Mesenchymal stem cell (in vitro differentiated cells and primary cell): ENCODE measurements at regions not wholly inside any gene's neighbourhood (a gene's known extent, or its start where the extent isn't known, plus 50 kb on each side); places are given as distances from the start of the nearest gene placed in this dataset.

Experiments
- DNase-seq: peaks from one replicate; pipeline ENCODE4 v3.0.0-alpha.2; 2013
- H2AFZ ChIP-seq: one replicate; pipeline ENCODE4 v1.6.1; 2013; ENCODE audit warnings: low read depth, mild to moderate bottlenecking, control low read depth, inconsistent platforms, low read length, moderate library complexity
- H2AK5ac ChIP-seq: 2 replicates; pipeline ENCODE4 v1.6.1; 2013; ENCODE audit warnings: low read length, moderate library complexity, mild to moderate bottlenecking, inconsistent platforms; ENCODE audit not compliant: severe bottlenecking
- H2BK120ac ChIP-seq: one replicate; pipeline ENCODE4 v1.6.1; 2013; ENCODE audit warnings: low read depth, mild to moderate bottlenecking, inconsistent platforms, low read length, moderate library complexity
- H2BK12ac ChIP-seq, 2 experiments: one replicate each; pipeline ENCODE4 v1.6.1; 2013; ENCODE audit warnings: inconsistent platforms in 2 of 2, low read length in 2 of 2, mild to moderate bottlenecking in 2 of 2, moderate library complexity in 2 of 2, control low read depth in 1 of 2
- H2BK15ac ChIP-seq: one replicate; pipeline ENCODE4 v1.6.1; 2013; ENCODE audit warnings: mild to moderate bottlenecking, low read depth, inconsistent platforms; ENCODE audit not compliant: poor library complexity, severe bottlenecking
- H2BK5ac ChIP-seq: 2 replicates; pipeline ENCODE4 v1.6.1; 2013; ENCODE audit warnings: low read depth, mild to moderate bottlenecking, low read length, control low read depth, inconsistent platforms; ENCODE audit not compliant: poor library complexity, severe bottlenecking
- H3K14ac ChIP-seq, 2 experiments: one replicate each; pipeline ENCODE4 v1.6.1; 2013; ENCODE audit warnings: inconsistent platforms in 2 of 2, low read length in 2 of 2, control low read depth in 1 of 2, mild to moderate bottlenecking in 1 of 2, moderate library complexity in 1 of 2
- H3K18ac ChIP-seq, 2 experiments: one replicate each; pipeline ENCODE4 v1.6.1; 2013; ENCODE audit warnings: inconsistent platforms in 2 of 2, low read length in 2 of 2, control low read depth in 1 of 2, low read depth in 1 of 2, mild to moderate bottlenecking in 1 of 2
- H3K23ac ChIP-seq, 2 experiments: one replicate each; pipeline ENCODE4 v1.6.1; 2013; ENCODE audit warnings: inconsistent platforms in 2 of 2, low read length in 2 of 2, mild to moderate bottlenecking in 2 of 2, moderate library complexity in 2 of 2, control low read depth in 1 of 2
- H3K27ac ChIP-seq: 2 replicates; pipeline ENCODE4 v1.5.1; 2013; ENCODE audit warnings: mild to moderate bottlenecking, moderate library complexity, low read length, control low read depth, inconsistent platforms; ENCODE audit not compliant: poor library complexity, severe bottlenecking
- H3K27me3 ChIP-seq, 2 experiments: 2 replicates each; pipeline versions ENCODE4 v1.6.1 to v1.7.0; 2013; ENCODE audit warnings: low read length in 2 of 2, mild to moderate bottlenecking in 2 of 2, moderate library complexity in 2 of 2, control low read depth in 1 of 2, inconsistent platforms in 1 of 2; ENCODE audit not compliant: control insufficient read depth in 1 of 2, insufficient read depth in 1 of 2
- H3K36me3 ChIP-seq, 2 experiments: 2 replicates each; pipeline versions ENCODE4 v1.6.1 to v1.7.0; 2013; ENCODE audit warnings: low read length in 2 of 2, control low read depth in 1 of 2, inconsistent platforms in 1 of 2, low read depth in 1 of 2, mild to moderate bottlenecking in 1 of 2; ENCODE audit not compliant: insufficient read depth in 2 of 2, control insufficient read depth in 1 of 2
- H3K4ac ChIP-seq, 2 experiments: one replicate each; pipeline ENCODE4 v1.6.1; 2013; ENCODE audit warnings: inconsistent platforms in 2 of 2, low read length in 2 of 2, mild to moderate bottlenecking in 2 of 2, moderate library complexity in 2 of 2, control low read depth in 1 of 2, low read depth in 1 of 2
- H3K4me1 ChIP-seq: 2 replicates; pipeline ENCODE4 v1.6.1; 2013; ENCODE audit warnings: low read depth, low read length, control low read depth; ENCODE audit not compliant: control insufficient read depth, insufficient read depth
- H3K4me2 ChIP-seq: 2 replicates; pipeline ENCODE4 v1.6.1; 2013; ENCODE audit warnings: low read length, mild to moderate bottlenecking, inconsistent platforms; ENCODE audit not compliant: poor library complexity, severe bottlenecking
- H3K4me3 ChIP-seq, 2 experiments: 2 replicates each; pipeline versions ENCODE4 v1.5.1 to v1.7.0; 2013; ENCODE audit warnings: low read length in 2 of 2, mild to moderate bottlenecking in 2 of 2, control low read depth in 1 of 2, low read depth in 1 of 2; ENCODE audit not compliant: insufficient read depth in 1 of 2
- H3K79me1 ChIP-seq: replicated peaks from 2 replicates; pipeline ENCODE4 v1.6.1; 2013; ENCODE audit warnings: mild to moderate bottlenecking, control low read depth, low read length, inconsistent platforms; ENCODE audit not compliant: poor library complexity, severe bottlenecking
- H3K9ac ChIP-seq: 2 replicates; pipeline ENCODE4 v1.7.0; 2013; ENCODE audit warnings: mild to moderate bottlenecking, low read length, moderate library complexity
- H3K9me3 ChIP-seq: 2 replicates; pipeline ENCODE4 v1.7.0; 2013; ENCODE audit warnings: mild to moderate bottlenecking, low read length; ENCODE audit not compliant: control insufficient read depth
- H4K8ac ChIP-seq: one replicate; pipeline ENCODE4 v1.6.1; 2013; ENCODE audit warnings: inconsistent platforms, mild to moderate bottlenecking, low read length, moderate library complexity
- H4K91ac ChIP-seq: one replicate; pipeline ENCODE4 v1.6.1; 2013; ENCODE audit warnings: mild to moderate bottlenecking, low read length, inconsistent platforms
- WGBS: methylation state at CpG from one replicate; pipeline ENCODE4 v1.1.7; 2013; ENCODE audit warnings: mixed read lengths; 5-methylcytosine and 5-hydroxymethylcytosine counted together

DNA sequence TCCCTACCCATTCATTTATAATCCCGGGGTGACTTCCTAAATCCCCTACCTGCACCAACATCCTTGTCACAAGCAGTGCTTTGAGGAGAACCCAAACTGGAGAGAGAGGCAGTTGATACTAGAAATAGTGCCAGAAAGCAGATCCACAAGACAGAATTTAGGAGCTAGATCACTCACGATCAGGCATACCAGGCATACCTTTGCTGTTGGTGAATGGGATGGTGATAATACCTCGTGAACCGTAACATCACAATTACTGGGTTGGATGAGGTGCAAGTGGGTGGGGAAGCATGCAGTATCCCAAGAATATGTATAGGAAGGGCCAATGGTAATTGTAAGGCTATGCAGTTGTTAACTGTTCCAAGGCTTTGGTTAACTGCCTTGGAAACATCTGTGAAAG, 129.3 kb downstream of the TMA16 start:
- H4K8ac ChIP-seq = no peak overlapping the region
- H3K4me3 ChIP-seq = no peak overlapping the region

DNA sequence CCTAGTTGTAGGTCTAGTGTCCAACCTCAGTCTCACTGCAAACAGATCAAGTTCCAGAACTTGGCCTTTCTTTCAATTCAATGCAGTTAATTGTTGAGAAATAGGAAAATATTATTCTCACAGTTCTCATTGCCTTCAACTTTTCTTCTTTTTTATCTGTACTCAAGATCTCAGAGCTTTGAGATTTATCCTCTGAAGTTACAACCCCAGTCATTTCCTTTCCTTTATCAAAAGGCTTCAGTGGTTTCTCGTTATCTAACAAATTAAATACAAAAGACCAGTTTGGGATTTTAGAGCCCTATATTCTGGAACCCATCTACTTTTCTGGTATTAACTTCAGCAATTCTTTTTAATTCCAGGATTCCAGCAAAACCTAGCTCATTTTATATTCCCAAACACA, 130.2 kb downstream of the TMA16 start:
- Histone ChIP-seq H4K91ac (no peak overlapping the region), H3K36me3 (no peaks in the 10 kb centered on the region), H2AK5ac (no peak overlapping the region), H3K4me2 (no peak overlapping the region), H3K27me3 (no peaks in the 10 kb centered on the region), H3K4me3 (no peak overlapping the region), H2BK15ac (no peak overlapping the region), H2BK5ac (no peak overlapping the region), H3K27ac (no peak overlapping the region), H3K14ac (no peak overlapping the region), H3K4ac (no peak overlapping the region), H3K9me3 (no peaks in the 10 kb centered on the region), H2BK12ac (no peak overlapping the region), H3K23ac (no peak overlapping the region), H3K9ac (no peak overlapping the region), H2AFZ (no peak overlapping the region), H4K8ac (no peak overlapping the region), H2BK120ac (no peak overlapping the region), H3K4me1 (no peaks in the 10 kb centered on the region), H3K79me1 (no peaks in the 10 kb centered on the region), H3K18ac (no peak overlapping the region)
- 75% methylated on average over 1 of the region's 1 CpG for WGBS
- DNase-seq = no peak

More for the DNA sequence above, 129.3 kb downstream of the TMA16 start:
- no peak overlapping the region for H3K4me2 ChIP-seq
- no peaks in the 10 kb centered on the region for H3K79me1 ChIP-seq
- no peak overlapping the region for H2AFZ ChIP-seq
- no peak overlapping the region for H2AK5ac ChIP-seq
- DNase-seq = no peak
- H3K23ac ChIP-seq = no peak overlapping the region
- no peak overlapping the region for H2BK12ac ChIP-seq
- H2BK120ac ChIP-seq = no peak overlapping the region
- H3K4me1 ChIP-seq = no peaks in the 10 kb centered on the region
- no peak overlapping the region for H3K4ac ChIP-seq
- H3K27ac ChIP-seq = no peak overlapping the region
- H3K9me3 ChIP-seq = no peaks in the 10 kb centered on the region
- no peak overlapping the region for H4K91ac ChIP-seq
- H3K27me3 ChIP-seq = no peaks in the 10 kb centered on the region
- H3K18ac ChIP-seq = no peak overlapping the region
- H2BK5ac ChIP-seq = no peak overlapping the region
- no peak overlapping the region for H3K14ac ChIP-seq
- H2BK15ac ChIP-seq = no peak overlapping the region
- 80% methylated on average over 4 of the region's 4 CpGs for WGBS
- H3K36me3 ChIP-seq = no peaks in the 10 kb centered on the region
- H3K9ac ChIP-seq = no peak overlapping the region

DNA sequence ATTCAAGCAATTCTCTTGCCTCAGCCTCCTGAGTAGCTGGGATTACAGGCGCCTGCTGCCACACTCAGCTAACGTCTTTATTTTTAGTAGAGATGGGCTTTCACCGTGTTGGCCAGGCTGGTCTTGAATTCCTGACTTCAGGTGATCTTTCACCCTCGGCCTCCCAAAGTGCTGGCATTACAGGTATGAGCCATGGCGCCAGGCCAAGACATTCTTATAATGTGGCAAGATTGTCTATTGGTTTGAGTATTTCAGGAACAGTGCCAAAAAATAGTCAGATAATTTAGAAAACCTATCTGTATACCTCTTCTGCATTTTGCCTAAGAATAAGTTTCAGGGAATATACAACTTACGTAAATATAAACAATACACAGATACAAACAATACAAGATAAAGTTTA, 136.8 kb downstream of the TMA16 start:
- H3K27me3 ChIP-seq = no peaks in the 10 kb centered on the region
- H2AFZ ChIP-seq = no peak overlapping the region
- H3K4me3 ChIP-seq = no peak overlapping the region
- no peaks in the 10 kb centered on the region for H3K36me3 ChIP-seq
- H2BK5ac ChIP-seq = no peak overlapping the region
- no peak overlapping the region for H3K27ac ChIP-seq
- H4K8ac ChIP-seq = no peak overlapping the region
- H3K14ac ChIP-seq = no peak overlapping the region
- no peak for DNase-seq
- no peaks in the 10 kb centered on the region for H3K4me1 ChIP-seq
- no peak overlapping the region for H3K4me2 ChIP-seq
- H3K9ac ChIP-seq = no peak overlapping the region
- no peak overlapping the region for H2BK120ac ChIP-seq
- no peak overlapping the region for H2AK5ac ChIP-seq
- H3K9me3 ChIP-seq = no peaks in the 10 kb centered on the region
- H3K23ac ChIP-seq = no peak overlapping the region
- H3K18ac ChIP-seq = no peak overlapping the region
- no peak overlapping the region for H2BK12ac ChIP-seq
- H4K91ac ChIP-seq = no peak overlapping the region
- no peak overlapping the region for H3K4ac ChIP-seq
- 82% methylated on average over 4 of the region's 6 CpGs for WGBS
- no peaks in the 10 kb centered on the region for H3K79me1 ChIP-seq
- H2BK15ac ChIP-seq = no peak overlapping the region

DNA sequence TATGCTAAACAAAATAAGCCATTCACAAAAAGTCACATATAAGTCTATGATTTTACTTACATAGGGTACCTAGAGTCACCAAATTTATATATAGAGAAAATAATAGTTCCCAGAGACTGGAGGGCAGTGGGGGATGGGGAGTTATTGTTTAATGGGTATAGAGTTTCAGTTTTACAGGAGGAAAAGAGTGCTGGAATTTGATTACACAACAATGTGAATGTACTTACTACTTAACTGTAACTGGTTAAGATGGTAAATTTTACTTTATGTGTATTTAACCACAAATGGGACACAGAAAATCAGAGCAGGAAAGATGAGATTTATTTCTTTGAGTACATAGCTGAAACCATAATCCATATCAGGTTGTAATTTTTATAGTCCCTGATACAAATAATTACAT, 144.4 kb downstream of the TMA16 start:
- Histone ChIP-seq H2BK5ac (no peak overlapping the region), H3K36me3 (no peaks in the 10 kb centered on the region), H4K8ac (no peak overlapping the region), H3K4me2 (no peak overlapping the region), H3K4me1 (no peaks in the 10 kb centered on the region), H3K14ac (no peak overlapping the region), H3K4me3 (no peak overlapping the region), H2AK5ac (no peak overlapping the region), H2AFZ (no peak overlapping the region), H2BK120ac (no peak overlapping the region), H2BK15ac (no peak overlapping the region), H3K23ac (no peak overlapping the region), H3K27ac (no peak overlapping the region), H3K18ac (no peak overlapping the region), H3K4ac (no peak overlapping the region), H3K9ac (no peak overlapping the region), H3K27me3 (no peaks in the 10 kb centered on the region), H3K79me1 (no peaks in the 10 kb centered on the region), H4K91ac (no peak overlapping the region), H2BK12ac (no peak overlapping the region), H3K9me3 (peaks cover under 1% of the 10 kb centered on the region)
- DNase-seq = no peak
